Neuronal stem cell (in vitro differentiated cells): ENCODE measurements at regions not wholly inside any gene's neighbourhood (a gene's known extent, or its start where the extent isn't known, plus 50 kb on each side); places are given as distances from the start of the nearest gene placed in this dataset.
A peak's percentile ranks its signal among the peaks of the same experiment; 100 is the strongest.

ENCODE experiments used
- DNase-seq: peaks from one replicate; pipeline ENCODE4 v3.0.0-alpha.2; 2013; ENCODE audit warnings: low spot score
- H2AFZ ChIP-seq: one replicate; pipeline ENCODE4 v1.6.1; 2013; ENCODE audit warnings: mild to moderate bottlenecking, low read length, inconsistent platforms
- H2AK5ac ChIP-seq: 2 replicates; pipeline ENCODE4 v1.6.1; 2013; ENCODE audit warnings: low read depth, mild to moderate bottlenecking, inconsistent platforms, low read length, moderate library complexity, mixed read lengths
- H2BK120ac ChIP-seq: 2 replicates; pipeline ENCODE4 v1.6.1; 2013; ENCODE audit warnings: low read depth, mild to moderate bottlenecking, inconsistent platforms, low read length, moderate library complexity, mixed read lengths
- H2BK12ac ChIP-seq: one replicate; pipeline ENCODE4 v1.6.1; 2013; ENCODE audit warnings: low read length, inconsistent platforms
- H2BK15ac ChIP-seq: 2 replicates; pipeline ENCODE4 v1.6.1; 2013; ENCODE audit warnings: mild to moderate bottlenecking, low read length, inconsistent platforms, mixed read lengths
- H2BK5ac ChIP-seq: one replicate; pipeline ENCODE4 v1.6.1; 2013; ENCODE audit warnings: inconsistent platforms, mild to moderate bottlenecking, low read length, moderate library complexity
- H3K14ac ChIP-seq: one replicate; pipeline ENCODE4 v1.6.1; 2013; ENCODE audit warnings: low read length, inconsistent platforms
- H3K18ac ChIP-seq: 2 replicates; pipeline ENCODE4 v1.6.1; 2013; ENCODE audit warnings: low read length, inconsistent platforms
- H3K23ac ChIP-seq: 2 replicates; pipeline ENCODE4 v1.6.1; 2013; ENCODE audit warnings: low read depth, mild to moderate bottlenecking, mixed read lengths, low read length, inconsistent platforms; ENCODE audit not compliant: poor library complexity
- H3K27ac ChIP-seq: replicated peaks from 3 replicates; pipeline ENCODE4 v1.5.1; 2013; ENCODE audit warnings: low read length, inconsistent platforms
- H3K27me3 ChIP-seq, 3 experiments: 2 replicates each; pipeline ENCODE4 v1.6.1; 2013; ENCODE audit warnings: low read length in 3 of 3, mild to moderate bottlenecking in 2 of 3, inconsistent platforms in 1 of 3, low read depth in 1 of 3, mixed read lengths in 1 of 3, moderate library complexity in 1 of 3; ENCODE audit not compliant: control insufficient read depth in 3 of 3, insufficient read depth in 3 of 3
- H3K36me3 ChIP-seq, 2 donors: replicated peaks in 1 of 2; 2 replicates each; pipeline ENCODE4 v1.6.1; 2013; ENCODE audit warnings: low read length in 2 of 2; ENCODE audit not compliant: control insufficient read depth in 2 of 2, insufficient read depth in 2 of 2
- H3K4ac ChIP-seq: 2 replicates; pipeline ENCODE4 v1.6.1; 2013; ENCODE audit warnings: inconsistent platforms, mild to moderate bottlenecking, low read length, moderate library complexity
- H3K4me1 ChIP-seq, 2 donors: 1 replicate in 1 of 2; 2 replicates in 1 of 2; pipeline ENCODE4 v1.6.1; 2013; ENCODE audit warnings: low read length in 2 of 2, low read depth in 1 of 2; ENCODE audit not compliant: control insufficient read depth in 2 of 2, insufficient read depth in 1 of 2
- H3K4me2 ChIP-seq: one replicate; pipeline ENCODE4 v1.6.1; 2013; ENCODE audit warnings: mild to moderate bottlenecking, low read length, inconsistent platforms; ENCODE audit not compliant: insufficient read depth, poor library complexity, severe bottlenecking
- H3K4me3 ChIP-seq, 2 donors: 2 replicates each; pipeline ENCODE4 v1.5.1; 2013; ENCODE audit warnings: low read length in 2 of 2, mild to moderate bottlenecking in 2 of 2, inconsistent platforms in 1 of 2, moderate library complexity in 1 of 2
- H3K79me1 ChIP-seq: one replicate; pipeline ENCODE4 v1.6.1; 2013; ENCODE audit warnings: low read depth, mild to moderate bottlenecking, inconsistent platforms, low read length, moderate library complexity
- H3K9ac ChIP-seq: one replicate; pipeline ENCODE4 v1.6.1; 2013; ENCODE audit warnings: mild to moderate bottlenecking, low read depth, low read length, inconsistent platforms; ENCODE audit not compliant: poor library complexity
- H3K9me3 ChIP-seq, 2 donors: replicated peaks in 1 of 2; 2 replicates each; pipeline versions ENCODE3 to v1.6.1; 2013; ENCODE audit warnings: low read length in 2 of 2, mild to moderate bottlenecking in 2 of 2, inconsistent platforms in 1 of 2, low read depth in 1 of 2, mixed read lengths in 1 of 2, moderate library complexity in 1 of 2; ENCODE audit not compliant: control insufficient read depth in 2 of 2, insufficient read depth in 1 of 2
- H4K8ac ChIP-seq: one replicate; pipeline ENCODE4 v1.6.1; 2013; ENCODE audit warnings: low read depth, mild to moderate bottlenecking, inconsistent platforms, low read length, moderate library complexity
- H4K91ac ChIP-seq: one replicate; pipeline ENCODE4 v1.6.1; 2013; ENCODE audit warnings: low read length, low read depth, mild to moderate bottlenecking, inconsistent platforms; ENCODE audit not compliant: poor library complexity
- WGBS, 2 donors: extraction: QIAGEN DNeasy Blood & Tissue Kit; methylation state at CpG; one replicate each; pipeline ENCODE4 v1.1.7; 2013; ENCODE audit warnings: missing lambda C conversion rate in 2 of 2, mixed read lengths in 1 of 2; ENCODE audit not compliant: insufficient read length in 2 of 2, insufficient replicate concordance in 1 of 2; ENCODE audit errors: extremely low coverage in 2 of 2; 5-methylcytosine and 5-hydroxymethylcytosine counted together

DNA sequence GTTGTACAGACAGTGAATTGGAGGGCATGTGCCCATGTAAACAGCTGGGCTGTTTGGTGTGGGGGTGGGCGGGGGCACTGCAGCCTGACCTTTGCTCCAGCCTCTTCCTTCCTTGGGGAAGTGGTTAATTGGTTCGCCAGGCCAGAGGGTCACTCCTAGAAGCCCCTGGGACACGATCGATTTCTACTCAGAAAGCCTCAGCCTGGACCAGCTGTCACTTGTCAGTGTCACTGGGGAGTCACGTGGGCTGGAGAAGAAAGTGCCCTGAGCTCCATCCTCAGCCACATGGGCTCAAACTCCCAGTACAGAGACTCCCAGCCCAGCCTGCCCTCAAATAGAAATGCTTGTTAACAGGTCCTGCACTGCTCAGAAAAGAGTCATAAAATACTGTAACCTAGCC is 423.8 kb upstream of the SULF2 start:
- Histone ChIP-seq H3K4ac (no peak overlapping the region), H3K27ac (no peak overlapping the region), H3K9ac (no peak overlapping the region), H3K4me2 (no peak overlapping the region), H2BK5ac (no peak overlapping the region), H4K8ac (no peak overlapping the region), H2BK120ac (no peak overlapping the region), H2BK12ac (no peak overlapping the region), H3K14ac (no peak overlapping the region), H4K91ac (no peak overlapping the region), H3K79me1 (no peaks in the 10 kb centered on the region), H3K36me3 (no peaks in the 10 kb centered on the region), H3K4me1 (peaks cover 5 to 12% of the 10 kb centered on the region in 2 donors), H3K9me3 (no peaks in the 10 kb centered on the region), H3K4me3 (no peak overlapping the region), H3K27me3 (peaks cover 0 to 9% (median 0%) of the 10 kb centered on the region in 3 experiments), H2AK5ac (no peak overlapping the region), H3K23ac (peak overlapping the region; percentile 11), H2BK15ac (peak overlapping the region; percentile 56), H3K18ac (peak overlapping the region; percentile 27), H2AFZ (no peak overlapping the region)
- no peak for DNase-seq
- no CpG with 5 or more reads among the region's 5 CpGs for WGBS, 2 donors

DNA sequence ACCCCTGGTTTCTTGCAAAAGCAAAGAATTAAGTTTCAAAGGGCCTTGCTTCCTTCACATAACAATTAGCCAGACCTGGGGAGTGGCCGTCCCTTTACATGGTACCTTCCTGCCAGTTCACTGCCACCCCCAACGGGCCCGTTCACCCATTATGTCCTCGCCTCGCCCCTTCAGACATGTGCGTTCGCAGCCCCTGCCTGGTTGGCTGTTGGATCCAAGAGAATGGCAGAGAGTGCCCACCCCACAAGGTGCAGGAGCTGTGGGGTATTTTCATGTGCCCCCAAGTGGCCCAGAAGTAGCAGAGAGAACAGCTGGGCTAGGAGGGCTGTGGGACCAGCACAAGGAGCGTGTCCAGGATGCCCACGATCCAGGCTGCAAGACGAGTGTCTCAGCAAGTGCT is 422.9 kb upstream of the SULF2 start:
- H2BK12ac ChIP-seq, result no peak overlapping the region
- no peak overlapping the region for H3K14ac ChIP-seq
- no peak overlapping the region for H3K9ac ChIP-seq
- WGBS, 2 donors, result no CpG with 5 or more reads among the region's 10 CpGs
- DNase-seq, result no peak
- H3K18ac ChIP-seq, result no peak overlapping the region
- no peaks in the 10 kb centered on the region for H3K36me3 ChIP-seq
- peaks cover 0 to 9% (median 0%) of the 10 kb centered on the region in 3 experiments for H3K27me3 ChIP-seq
- H2BK15ac ChIP-seq, result no peak overlapping the region
- peak overlapping the region; percentile 47 for H2AK5ac ChIP-seq
- no peak overlapping the region for H3K4me2 ChIP-seq
- H2BK5ac ChIP-seq, result peak overlapping the region; percentile 43
- no peak overlapping the region for H2BK120ac ChIP-seq
- no peak overlapping the region for H2AFZ ChIP-seq
- no peaks in the 10 kb centered on the region for H3K79me1 ChIP-seq
- no peak overlapping the region for H3K23ac ChIP-seq
- no peak overlapping the region for H3K4me3 ChIP-seq
- H3K9me3 ChIP-seq, result no peaks in the 10 kb centered on the region
- H3K4me1 ChIP-seq, result peaks cover 5 to 11% of the 10 kb centered on the region in 2 donors
- no peak overlapping the region for H3K27ac ChIP-seq
- no peak overlapping the region for H4K8ac ChIP-seq
- H4K91ac ChIP-seq, result no peak overlapping the region
- no peak overlapping the region for H3K4ac ChIP-seq

DNA sequence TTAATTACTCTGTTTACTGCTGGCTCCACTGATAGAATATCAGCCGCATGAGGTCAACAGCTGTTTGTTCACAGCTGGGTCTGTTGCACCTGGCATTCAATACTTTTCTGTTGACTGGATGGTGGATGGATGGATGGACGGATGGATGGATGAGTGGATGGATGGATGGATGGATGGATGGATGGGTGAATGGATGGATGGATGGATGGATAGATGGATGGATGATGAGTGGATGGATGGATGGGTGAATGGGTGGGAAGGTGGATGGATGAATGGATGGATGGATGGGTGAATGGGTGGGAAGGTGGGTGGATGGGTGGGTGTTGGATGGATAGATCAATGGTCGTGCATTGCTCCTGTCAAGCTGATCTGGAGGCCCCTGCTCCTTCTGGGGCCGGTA is 422.2 kb upstream of the SULF2 start:
- Histone ChIP-seq H3K9ac (no peak overlapping the region), H4K8ac (no peak overlapping the region), H3K14ac (no peak overlapping the region), H3K27ac (no peak overlapping the region), H2AFZ (no peak overlapping the region), H3K9me3 (no peaks in the 10 kb centered on the region), H3K23ac (no peak overlapping the region), H3K79me1 (no peaks in the 10 kb centered on the region), H3K4me3 (no peak overlapping the region), H3K27me3 (peaks cover 0 to 14% (median 0%) of the 10 kb centered on the region in 3 experiments), H2AK5ac (no peak overlapping the region), H3K18ac (no peak overlapping the region), H3K4ac (no peak overlapping the region), H3K36me3 (no peaks in the 10 kb centered on the region), H2BK12ac (no peak overlapping the region), H2BK5ac (no peak overlapping the region), H3K4me2 (no peak overlapping the region), H3K4me1 (peaks cover 5 to 10% of the 10 kb centered on the region in 2 donors), H2BK120ac (no peak overlapping the region), H4K91ac (no peak overlapping the region), H2BK15ac (no peak overlapping the region)
- no CpG with 5 or more reads among the region's 4 CpGs for WGBS, 2 donors
- DNase-seq, result no peak

DNA sequence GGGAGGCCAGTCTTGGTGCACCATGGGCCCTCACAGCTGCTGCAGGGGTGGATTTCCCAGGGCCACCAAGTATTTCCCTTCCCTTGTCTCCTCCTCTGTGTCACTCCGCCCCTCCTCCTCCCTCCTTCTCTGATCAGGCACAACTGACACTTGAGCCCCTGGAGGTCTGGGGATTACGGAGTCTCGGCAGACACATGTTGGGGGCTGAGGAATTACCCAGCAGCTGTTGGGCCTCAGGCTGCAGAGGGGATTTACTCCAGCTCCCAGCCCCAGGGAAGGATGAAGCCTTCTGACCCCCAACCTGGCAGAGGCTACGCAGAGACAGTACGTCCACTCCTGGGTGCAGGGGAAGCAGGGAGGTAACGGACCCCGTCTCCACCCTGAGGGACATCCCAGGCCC is 420.5 kb upstream of the SULF2 start:
- H3K4me2 ChIP-seq, result peak overlapping the region; percentile 21
- H4K8ac ChIP-seq, result no peak overlapping the region
- peak overlapping the region; percentile 36 for H2BK12ac ChIP-seq
- H3K4me1 ChIP-seq, result peaks cover 5 to 10% of the 10 kb centered on the region in 2 donors
- H3K27me3 ChIP-seq, result peaks cover 0 to 22% (median 0%) of the 10 kb centered on the region in 3 experiments
- peak overlapping the region; percentile 83 for H2AK5ac ChIP-seq
- H3K79me1 ChIP-seq, result no peaks in the 10 kb centered on the region
- H4K91ac ChIP-seq, result peak overlapping the region; percentile 10
- H2BK120ac ChIP-seq, result no peak overlapping the region
- no CpG with 5 or more reads among the region's 7 CpGs for WGBS, 2 donors
- peak overlapping the region; percentile 72 for H2BK5ac ChIP-seq
- no peak overlapping the region for H3K23ac ChIP-seq
- H3K36me3 ChIP-seq, result no peaks in the 10 kb centered on the region
- H2AFZ ChIP-seq, result no peak overlapping the region
- H3K9ac ChIP-seq, result peak overlapping the region; percentile 9
- no peak overlapping the region for H3K4me3 ChIP-seq
- H3K9me3 ChIP-seq, result no peaks in the 10 kb centered on the region
- H3K27ac ChIP-seq, result peak overlapping the region; percentile 36
- peak overlapping the region; percentile 88 for H3K18ac ChIP-seq
- H2BK15ac ChIP-seq, result peak overlapping the region; percentile 63
- no peak overlapping the region for H3K4ac ChIP-seq
- H3K14ac ChIP-seq, result no peak overlapping the region
- DNase-seq, result peak; percentile 51
